ENCODE measurements at regions not wholly inside any gene's neighbourhood (a gene's known extent, or its start where the extent isn't known, plus 50 kb on each side); places are given as distances from the start of the nearest gene placed in this dataset.
A peak's percentile ranks its signal among the peaks of the same experiment; 100 is the strongest.
"Not testable (repeated sequence)": the region's sequence is repeated elsewhere in the genome, so short reads cannot be mapped to it uniquely, and the experiment has no call there.

DNA sequence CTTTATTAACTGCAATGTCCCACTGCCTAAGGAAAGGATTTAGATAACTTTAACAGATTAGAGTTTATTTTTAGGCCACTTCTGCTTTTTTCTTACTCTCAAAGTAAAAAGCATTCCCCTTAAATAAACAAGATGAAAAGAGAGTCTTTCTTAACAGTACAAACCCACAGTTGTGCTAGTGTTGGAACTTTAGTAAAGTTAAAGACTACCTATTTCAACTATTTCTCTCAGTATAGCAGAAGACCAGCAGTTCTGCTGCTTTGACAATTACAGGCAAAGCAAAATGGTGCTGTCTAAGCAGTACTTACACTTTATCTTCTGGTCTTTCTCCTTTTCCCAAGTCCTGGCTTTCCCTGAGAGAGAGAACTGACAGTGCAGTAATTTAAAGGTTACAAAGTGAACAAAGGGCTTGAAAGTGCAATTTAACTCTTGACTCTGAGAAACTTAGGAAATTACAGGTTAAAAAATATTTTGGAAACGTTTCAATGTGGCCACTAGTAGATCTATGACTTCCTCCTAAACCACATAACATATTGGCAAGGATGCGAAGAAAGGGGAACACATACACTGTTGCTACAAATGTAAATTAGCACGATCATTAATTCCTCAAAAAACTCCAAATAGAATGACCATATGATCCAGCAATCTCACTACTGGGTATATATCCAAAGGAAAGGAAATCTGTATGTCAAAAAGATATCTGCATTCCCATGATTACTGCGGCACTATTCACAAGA lies 135.4 kb upstream of the POGK start:
- DNase-seq = no peak
- intact Hi-C loops (cut with DNase I) = no loop called here

- DNase-seq = no peak
- intact Hi-C loops (cut with DNase I) = no loop called here
Observed at GRCh38 chr1:166705376-166706289, 133.6 kb upstream of the POGK start.

DNA sequence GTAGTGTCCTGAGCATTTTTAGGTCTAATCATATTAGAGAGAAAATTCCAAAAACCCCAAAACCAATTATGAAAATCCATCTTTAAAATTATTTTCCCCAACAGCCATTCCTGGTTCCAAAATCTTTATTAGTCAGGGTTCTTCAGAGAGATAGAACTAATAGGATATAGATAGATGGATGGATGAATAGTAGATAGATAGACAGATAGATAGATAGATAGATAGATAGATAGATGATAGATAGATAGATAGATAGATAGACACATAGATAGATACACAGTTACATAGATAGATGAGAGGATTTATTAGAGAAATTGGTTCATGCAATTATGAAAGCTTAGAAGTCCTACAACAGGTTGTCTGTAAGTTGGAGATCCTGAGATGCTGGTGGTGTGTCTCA lies 122.7 kb upstream of the POGK start:
- intact Hi-C loops (cut with DNase I) = no loop called here
- DNase-seq = no peak

- intact Hi-C loops (cut with DNase I) = no loop called here
- DNase-seq = no peak
Observed at GRCh38 chr1:166721145-166721544, 118.1 kb upstream of the POGK start.

GRCh38 chr1:166730299-166730888 lies 108.9 kb upstream of the POGK start:
- peak in 1 of 42 donors; percentile 2 for DNase-seq
- intact Hi-C loops (cut with DNase I) = no loop called here

DNA sequence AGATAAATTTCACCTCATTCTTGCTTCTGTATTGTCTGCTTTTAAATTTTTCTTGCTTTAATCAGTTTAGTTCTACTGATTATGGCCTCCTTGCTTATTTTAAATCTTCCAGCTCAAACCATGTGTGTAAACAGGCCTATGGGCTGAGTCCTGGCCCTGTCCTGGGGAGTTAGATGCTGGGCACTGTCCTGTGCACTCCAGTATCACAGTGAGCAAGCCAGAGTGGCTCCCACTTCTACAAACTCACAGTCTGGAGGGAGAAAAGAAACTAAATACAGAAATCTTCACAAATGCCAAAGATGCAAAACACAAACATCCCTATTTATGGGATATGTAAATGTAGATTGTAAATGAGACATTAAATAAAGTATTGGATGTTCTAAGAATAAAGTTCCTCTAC lies 101.1 kb upstream of the POGK start:
- intact Hi-C loops (cut with DNase I) = no loop called here
- DNase-seq = no peak

DNA sequence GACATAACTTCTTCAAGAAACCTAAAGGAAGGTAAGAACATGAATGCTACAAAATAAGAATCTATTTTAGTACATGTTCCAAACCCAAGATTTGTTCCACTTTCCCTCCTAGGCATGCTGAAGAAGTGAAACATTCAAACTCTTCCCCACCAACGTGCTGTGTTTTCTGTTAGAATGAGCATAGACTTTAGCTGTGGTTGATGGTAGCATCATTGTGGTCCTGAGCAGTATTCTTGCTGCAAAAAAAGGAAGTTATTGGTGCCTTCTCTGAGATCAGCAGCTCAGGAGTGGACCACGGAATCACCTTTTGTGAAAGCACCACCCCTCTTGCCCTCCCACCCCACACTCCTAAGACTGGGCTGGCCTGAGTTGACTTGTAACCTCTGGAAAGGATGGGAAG lies 100.4 kb upstream of the POGK start:
- intact Hi-C loops (cut with DNase I) = no loop called here
- DNase-seq = no peak

- no peak for DNase-seq
- intact Hi-C loops (cut with DNase I) = no loop called here
Observed at GRCh38 chr1:166740668-166741276, 98.5 kb upstream of the POGK start.

DNA sequence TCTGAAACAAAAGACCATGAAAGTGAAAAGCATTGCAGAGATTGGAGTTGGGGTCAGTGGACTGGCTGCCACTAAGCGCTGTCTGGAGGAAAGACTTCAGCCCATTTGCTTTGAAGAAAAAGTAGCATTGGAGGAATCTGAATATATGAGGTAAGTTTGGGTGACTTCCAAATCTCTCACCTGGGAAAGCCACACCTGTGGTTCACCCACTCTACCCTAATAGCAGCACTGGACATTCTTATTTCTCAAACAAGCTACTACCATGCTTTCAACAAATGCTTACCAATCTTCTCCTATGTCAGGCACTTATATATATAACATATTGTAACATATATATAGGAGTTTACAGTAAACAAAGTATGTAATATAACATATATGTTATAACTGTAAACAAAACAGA lies 76.0 kb upstream of the POGK start:
- no peak for DNase-seq
- intact Hi-C loops (cut with DNase I) = no loop called here

DNA sequence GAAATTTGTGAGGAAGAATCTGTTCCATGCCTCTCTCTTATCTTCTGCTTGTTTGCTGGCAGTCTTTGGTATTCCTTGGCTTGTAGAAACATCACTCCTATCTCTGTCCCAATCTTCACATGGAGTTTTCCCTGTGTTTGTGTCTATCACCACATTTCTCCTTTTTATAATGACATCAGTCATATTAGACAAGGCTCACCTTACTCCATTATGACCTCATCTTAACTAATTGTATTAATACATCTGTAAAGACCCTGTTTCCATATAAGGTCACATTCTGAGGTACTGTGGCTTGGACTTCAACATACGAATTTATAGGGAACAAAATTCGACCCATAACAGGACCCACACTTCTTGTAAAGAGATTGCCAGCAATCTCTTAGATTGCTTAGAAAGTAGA lies 72.3 kb upstream of the POGK start:
- intact Hi-C loops (cut with DNase I) = no loop called here
- no peak for DNase-seq

DNA sequence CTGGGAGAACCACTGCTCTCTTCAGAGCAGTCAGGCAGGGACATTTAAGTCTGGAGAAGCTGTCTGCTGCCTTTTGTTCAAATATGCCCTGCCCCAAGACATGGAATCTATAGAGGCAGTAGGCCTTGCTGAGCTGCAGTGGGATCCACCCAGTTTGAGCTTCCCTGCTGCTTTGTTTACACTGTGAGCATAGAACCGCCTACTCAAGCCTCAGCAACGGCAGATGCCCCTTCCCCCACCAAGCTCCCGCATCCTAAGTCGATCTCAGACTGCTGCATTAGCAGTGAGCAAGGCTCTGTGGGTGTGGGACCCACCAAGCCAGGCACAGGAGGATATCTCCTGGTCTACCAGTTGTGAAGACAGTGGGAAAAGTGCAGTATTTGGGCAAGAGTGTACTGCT lies 54.6 kb upstream of the POGK start:
- intact Hi-C loops (cut with DNase I); DNase-seq: not testable (repeated sequence)

- no peak for DNase-seq
- intact Hi-C loops (cut with DNase I) = no loop called here
Observed at GRCh38 chr1:166785987-166786386, 53.3 kb upstream of the POGK start.

- DNase-seq = no peak
- intact Hi-C loops (cut with DNase I) = no loop called here
Observed at GRCh38 chr1:166789286-166789685, 50.0 kb upstream of the POGK start.

Data from head of caudate nucleus (tissue), 42 donors.